ENCODE measurements at regions not wholly inside any gene's neighbourhood (a gene's known extent, or its start where the extent isn't known, plus 50 kb on each side); places are given as distances from the start of the nearest gene placed in this dataset.

DNA sequence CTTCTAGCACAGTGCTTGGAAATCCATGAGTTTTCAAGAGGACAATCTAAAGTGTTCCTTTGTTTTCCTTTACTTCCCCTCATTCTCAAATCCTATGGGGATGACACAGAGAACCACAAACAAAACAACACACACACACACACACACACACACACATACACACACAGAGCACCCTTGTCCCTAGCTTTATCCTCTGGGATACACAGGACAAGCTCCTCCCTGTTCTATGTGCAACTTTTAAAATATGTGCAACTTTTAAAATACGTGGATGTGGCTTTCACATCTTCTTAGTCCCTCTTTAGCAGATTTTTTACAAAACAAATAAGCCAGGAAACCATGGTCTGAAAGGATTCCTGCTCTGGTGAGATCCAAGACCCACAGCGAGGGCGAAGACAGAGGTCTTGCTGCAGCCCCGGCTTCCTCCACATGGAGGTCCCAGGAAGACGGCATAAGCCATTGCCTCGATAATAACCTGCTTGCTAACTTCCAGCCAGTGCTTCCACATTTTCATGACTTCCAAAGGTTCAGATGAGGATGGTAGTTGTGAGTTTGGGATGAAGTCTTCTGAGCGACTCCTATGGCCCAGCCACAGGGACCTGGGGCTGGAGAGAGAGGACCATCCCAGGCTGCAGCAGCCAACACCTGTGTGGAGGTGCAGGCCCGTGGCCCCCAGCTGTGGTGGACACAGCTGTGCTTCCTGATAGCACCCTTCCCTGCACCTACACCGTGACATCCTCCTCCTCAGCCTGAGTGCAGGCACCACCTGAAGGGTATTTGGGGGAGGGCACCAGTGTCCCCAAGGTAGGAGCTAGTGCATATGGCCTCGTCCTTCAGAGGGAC lies 62.8 kb upstream of the CD93 start:
- TF ChIP-seq, protein P1, sequence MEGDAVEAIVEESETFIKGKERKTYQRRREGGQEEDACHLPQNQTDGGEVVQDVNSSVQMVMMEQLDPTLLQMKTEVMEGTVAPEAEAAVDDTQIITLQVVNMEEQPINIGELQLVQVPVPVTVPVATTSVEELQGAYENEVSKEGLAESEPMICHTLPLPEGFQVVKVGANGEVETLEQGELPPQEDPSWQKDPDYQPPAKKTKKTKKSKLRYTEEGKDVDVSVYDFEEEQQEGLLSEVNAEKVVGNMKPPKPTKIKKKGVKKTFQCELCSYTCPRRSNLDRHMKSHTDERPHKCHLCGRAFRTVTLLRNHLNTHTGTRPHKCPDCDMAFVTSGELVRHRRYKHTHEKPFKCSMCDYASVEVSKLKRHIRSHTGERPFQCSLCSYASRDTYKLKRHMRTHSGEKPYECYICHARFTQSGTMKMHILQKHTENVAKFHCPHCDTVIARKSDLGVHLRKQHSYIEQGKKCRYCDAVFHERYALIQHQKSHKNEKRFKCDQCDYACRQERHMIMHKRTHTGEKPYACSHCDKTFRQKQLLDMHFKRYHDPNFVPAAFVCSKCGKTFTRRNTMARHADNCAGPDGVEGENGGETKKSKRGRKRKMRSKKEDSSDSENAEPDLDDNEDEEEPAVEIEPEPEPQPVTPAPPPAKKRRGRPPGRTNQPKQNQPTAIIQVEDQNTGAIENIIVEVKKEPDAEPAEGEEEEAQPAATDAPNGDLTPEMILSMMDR (IDR thresholded peaks at IDR 0.05) = no peak
- TF ChIP-seq POLR2A (IDR thresholded peaks at IDR 0.05) = no peak
